Amniotic stem cell (primary cell): ENCODE measurements at regions not wholly inside any gene's neighbourhood (a gene's known extent, or its start where the extent isn't known, plus 50 kb on each side); places are given as distances from the start of the nearest gene placed in this dataset.
A peak's percentile ranks its signal among the peaks of the same experiment; 100 is the strongest.
"Not testable (repeated sequence)": the region's sequence is repeated elsewhere in the genome, so short reads cannot be mapped to it uniquely, and the experiment has no call there.

Experiments used
- DNase-seq: peaks from one replicate; lab custom pipeline; 2025; lab: John Stamatoyannopoulos, UW

DNA sequence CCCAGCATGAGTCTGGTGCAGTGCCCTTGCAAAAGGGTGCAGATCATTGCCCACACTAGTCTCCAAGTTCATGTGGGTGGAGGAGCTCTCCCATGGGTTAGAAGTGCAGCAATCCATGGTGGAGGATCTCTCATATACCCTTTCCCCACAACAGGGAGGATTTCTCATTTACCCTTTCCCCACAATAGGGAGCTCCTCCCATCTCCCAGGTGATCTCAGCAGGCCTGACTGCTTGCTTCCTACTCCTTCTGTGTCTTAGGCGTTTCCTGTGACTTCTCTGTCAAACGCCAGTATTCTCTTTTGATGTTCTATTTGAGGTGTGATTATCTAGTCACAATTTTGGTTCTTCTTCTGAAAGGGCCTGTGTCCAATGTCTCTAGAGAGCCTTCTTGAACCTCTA lies 133.8 kb upstream of the RFX3 start:
- no peak for DNase-seq

DNA sequence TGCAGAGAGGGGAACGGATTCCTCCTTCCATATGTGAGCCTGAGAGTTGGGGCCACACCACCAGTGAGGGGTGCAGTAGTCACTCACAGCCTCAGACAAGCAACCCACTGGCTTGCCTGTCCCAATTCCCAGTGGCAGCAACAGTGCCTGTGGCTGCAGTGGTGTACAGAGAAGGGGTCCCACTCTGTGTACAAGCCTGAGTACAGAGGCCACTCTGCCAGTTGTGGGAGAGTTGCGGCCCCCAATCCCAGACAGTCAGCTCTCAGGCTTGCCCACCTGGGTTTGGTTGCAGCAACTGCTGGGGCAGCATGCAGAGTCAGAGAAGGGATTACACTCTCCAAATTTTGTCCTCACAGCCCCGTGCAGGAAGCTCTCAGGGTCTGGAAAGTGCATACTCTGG lies 133.2 kb upstream of the RFX3 start:
- DNase-seq: no peak

DNA sequence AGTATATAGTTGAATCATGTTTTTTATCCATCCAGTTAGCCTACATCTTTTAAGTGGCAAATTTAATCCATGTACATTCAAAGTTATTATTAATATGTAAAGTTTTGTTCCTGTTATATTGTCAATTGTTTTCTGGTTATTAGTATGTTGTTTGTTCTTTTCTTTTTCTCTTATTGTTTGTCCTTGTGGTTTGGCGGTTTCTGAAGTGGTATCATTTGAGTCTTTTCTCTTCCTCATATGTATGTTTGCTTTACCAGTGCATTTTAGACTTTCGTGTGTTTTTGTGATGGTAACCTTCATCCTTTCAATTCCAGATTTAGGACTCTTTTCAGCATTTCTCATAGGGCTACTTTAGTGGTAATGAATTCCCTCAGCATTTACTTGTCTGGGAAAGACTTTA lies 130.4 kb upstream of the RFX3 start:
- no peak for DNase-seq

DNA sequence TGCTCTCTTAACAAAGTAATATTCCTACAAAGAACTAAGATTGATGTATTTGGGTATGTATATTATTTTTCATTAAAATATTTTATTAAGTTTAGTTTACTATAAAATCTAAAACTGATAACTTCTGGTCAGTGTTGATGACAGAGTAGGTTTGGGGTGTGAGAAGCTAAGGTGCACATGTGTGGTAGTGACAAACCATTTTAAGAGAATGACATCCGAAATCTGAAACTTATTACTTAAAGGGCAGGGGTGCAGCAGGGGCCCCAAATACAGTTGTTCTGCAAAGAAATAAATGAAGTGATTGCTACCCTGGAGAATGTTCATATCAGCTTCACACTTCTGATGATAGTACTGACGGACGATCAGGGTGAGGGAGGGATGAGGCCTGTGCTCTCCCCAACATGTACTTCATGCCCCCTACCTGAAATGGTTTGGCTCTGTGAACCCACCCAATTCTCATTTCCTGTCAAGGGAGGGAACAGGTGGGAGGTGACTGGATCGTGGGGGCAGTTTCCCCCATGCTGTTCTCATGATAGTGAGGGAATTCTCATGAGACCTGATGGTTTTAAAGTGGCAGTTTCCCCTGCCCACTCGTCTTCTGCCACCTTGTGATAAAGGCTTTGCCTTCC lies 125.3 kb upstream of the RFX3 start:
- DNase-seq: no peak

DNA sequence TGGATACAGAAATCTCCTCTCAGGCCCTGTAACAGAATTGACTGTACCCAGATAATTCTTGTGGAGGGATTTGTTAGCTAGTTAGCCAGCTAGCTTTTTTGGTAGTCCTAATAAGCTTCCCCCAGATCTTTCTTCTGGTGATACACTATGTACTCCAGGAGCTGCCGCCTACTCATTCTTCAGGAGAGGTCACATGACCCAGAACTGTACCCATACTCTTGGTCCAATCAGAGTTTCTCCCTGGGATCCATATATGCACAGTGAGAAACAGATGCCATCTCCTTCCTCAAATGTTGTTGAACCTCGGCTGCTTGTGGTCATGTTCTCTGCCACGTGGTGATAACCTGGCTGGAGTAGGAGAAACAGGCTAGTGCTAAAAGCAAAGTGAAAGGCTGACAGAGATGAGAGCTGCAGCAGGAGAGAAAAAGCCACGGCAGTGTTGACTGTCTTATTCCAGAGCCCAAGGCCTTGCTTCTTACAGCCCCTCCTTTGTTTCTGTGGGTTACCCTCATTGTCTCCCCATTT lies 123.0 kb upstream of the RFX3 start:
- DNase-seq: no peak

DNA sequence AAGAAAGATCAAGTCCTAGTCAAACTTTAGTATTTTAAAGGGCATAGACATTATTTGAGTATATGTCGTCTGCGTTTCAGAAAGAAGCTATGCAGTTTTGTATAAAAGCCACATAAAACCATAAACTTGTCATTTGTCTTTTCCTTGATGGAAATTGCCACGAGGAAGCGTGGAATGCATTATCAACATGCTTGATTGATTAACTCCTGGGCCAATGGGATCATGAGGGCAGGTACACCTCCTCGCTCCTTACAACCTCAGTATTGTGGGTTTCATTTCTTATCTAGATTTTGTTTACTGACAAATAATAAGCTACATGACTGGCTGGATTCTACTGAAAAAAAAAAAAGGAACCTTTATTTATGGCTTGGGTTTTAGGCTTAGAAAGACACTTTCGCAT lies 122.5 kb upstream of the RFX3 start:
- no peak for DNase-seq

DNA sequence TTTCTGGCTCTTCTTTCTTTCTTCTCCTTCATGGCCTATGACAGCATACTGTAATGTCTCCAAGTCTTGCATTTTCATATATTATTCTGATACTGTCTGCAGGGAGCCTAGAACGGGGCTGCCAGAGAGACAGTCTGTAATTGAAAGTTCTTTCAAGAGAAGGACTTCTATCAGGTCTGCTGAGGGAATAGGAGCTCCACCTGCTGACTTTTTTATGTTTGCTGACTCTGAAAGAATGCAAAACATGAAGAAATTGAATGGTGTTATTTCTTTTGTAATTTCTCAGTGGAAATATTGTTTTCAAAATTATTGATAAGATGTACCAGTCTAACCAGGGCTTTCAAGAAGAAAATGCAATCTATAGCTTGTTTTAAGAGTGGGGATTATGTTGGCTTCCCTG lies 121.9 kb upstream of the RFX3 start:
- DNase-seq: no peak

DNA sequence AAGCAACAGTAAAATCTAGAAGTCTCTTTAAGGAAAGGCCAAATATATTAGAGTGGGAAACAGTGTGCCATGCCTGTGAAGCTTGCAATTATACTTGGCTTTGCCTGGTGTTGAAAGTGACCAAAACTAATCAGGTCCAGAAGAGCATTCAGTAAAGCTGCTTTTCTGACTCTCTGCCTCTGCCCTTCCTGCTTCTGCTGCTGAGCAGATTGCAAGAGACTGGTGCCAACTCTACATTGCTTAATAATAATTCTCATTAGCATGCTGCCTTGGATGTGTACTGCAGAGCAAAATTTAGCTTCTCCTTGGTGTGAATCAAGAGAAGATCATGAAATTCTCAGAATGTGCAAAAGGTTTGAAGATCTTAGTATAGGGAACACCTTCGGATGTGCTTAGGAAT lies 120.4 kb upstream of the RFX3 start:
- DNase-seq: no peak

DNA sequence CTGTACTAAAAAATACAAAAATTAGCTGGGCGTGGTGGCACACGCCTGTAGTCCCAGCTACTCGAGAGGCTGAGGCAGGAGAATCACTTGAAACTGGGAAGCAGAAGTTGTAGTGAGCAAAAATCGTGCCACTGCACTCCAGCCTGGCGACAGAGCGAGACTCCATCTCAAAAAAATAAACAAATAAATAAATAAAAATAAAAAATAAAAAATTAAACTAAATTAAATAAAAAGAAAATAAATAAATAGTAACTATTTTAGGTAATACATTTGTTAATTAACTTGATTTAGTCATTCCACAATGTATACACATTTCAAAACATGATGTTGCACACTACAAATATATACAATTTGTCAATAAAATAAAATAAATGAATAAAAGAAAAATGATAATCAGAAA lies 116.3 kb upstream of the RFX3 start:
- DNase-seq: not testable (repeated sequence)

DNA sequence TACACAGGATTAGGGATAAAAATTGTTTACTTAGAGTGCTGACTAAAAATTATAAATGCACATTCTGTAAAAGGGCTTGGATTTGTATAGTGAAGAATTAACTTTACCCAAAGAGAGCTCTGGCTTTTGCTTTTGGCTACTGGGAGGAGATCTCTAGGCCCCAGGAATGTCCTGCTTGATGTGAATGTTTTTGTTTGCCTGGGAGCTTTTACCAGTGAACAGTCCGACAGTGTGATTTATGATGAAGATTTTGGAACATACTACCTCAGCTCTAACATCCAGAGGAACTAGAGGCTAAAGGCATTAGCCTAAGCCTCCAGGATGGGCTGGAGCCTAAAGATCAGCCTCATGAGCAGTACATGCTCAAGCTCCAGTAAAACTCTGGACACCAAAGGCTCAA lies 103.7 kb upstream of the RFX3 start:
- no peak for DNase-seq

DNA sequence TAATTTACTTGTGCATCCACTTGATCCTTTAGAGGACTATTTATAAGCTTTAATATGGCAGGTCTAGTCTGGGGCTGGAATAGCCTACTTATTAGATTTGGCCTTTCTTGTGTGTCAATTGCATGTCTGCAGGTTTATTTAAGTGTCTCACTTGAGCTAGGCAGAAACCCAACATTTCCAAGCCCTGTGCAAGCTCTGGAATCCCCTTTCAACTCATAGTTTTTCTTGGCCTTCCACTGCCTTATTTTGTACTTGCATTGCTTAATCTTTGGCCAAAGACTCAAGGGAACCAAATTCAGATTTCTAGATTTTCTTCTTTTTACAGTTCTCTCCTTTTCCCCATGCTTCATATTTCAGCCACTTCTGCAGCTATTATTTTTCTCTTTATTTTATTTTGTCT lies 102.4 kb upstream of the RFX3 start:
- no peak for DNase-seq

DNA sequence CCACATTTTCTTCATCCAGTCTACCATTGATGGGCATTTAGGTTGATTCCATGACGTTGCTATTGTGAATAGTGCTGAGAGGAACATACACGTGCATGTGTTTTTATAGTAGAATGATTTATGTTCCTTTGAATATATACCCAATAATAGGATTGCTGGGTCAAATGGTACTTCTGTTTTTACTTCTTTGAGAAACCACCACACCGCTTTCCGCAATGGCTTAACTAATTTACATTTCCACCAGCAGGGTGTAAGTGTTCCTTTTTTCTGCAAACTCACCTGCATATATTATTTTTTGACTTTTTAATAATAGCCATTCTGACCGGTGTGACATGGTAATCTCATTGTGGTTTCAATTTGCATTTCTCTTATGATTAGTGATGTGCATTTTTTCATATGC lies 82.2 kb upstream of the RFX3 start:
- no peak for DNase-seq

DNA sequence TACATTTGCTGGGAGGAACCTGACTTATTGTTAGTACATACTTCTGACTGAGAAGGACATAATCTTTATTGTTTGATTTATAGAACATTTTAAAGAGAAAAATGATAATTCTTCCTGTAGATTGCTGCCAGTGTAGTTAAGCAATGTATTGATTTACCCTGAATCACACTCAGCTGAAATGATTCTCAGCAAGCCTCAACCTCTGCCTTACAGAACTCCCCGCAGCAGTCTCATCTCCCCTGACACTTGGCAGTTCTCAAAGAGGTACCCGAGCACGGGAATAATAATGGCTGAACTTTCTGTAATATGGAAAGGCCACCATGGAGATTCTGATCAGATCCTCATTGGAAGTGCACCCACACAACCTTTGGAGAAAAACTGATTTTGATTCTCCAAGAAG lies 74.9 kb upstream of the RFX3 start:
- DNase-seq: no peak

DNA sequence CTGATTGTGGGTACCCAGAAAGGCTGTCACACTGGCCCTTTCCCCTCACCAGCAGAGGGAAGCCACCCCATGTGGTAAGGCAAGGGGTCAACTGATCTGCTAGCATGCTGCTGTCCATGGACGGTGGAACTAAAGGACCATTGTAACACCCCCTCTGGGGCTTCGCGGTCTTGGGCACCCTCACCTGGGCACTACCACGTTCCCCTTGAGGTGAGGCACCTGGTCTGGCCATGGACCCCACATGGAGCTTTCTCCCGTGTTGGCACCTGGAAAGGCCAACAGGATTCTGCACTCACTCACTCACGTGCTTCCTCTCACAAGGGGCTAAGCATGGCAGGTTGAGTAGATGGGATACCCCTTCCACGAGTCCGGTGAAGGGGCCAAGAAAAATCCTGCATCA lies 72.0 kb upstream of the RFX3 start:
- DNase-seq: no peak

DNA sequence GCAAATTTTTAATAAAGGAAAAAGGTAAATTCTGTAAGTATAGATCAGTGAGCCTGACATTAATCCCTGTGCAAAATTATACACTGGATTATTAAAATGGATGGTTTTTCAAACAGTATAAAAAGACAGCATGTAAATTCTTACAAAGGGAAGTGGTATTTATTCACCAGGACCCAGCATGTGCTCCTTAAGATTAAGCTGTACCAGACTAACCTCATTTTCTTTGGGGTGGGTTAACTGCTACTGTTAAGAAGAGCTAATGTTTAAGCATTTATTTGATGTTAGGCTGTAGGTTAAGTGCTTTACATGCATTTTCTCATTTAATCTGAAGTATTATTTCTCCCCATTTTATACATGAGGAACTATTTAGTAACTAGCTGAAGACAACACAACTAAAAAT lies 60.3 kb upstream of the RFX3 start:
- no peak for DNase-seq

DNA sequence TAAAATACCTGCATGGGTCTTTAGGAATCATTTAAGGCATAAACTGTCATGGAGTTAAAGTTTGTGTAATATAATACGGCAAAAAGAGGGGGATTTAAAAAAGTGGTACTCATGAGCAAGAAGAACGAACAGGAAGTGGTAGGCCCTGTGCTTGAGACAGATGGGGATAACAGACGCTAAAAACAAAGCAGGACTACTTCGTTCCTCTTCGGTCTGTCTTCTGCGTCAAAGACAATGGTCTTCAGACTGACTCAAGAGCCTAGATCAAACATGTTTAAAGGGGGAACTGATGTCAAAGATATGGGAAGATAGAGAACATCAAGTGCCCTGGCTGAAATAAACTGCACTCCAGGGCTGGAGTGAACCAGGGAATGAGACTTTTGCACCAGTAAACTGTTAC lies 59.8 kb upstream of the RFX3 start:
- no peak for DNase-seq

DNA sequence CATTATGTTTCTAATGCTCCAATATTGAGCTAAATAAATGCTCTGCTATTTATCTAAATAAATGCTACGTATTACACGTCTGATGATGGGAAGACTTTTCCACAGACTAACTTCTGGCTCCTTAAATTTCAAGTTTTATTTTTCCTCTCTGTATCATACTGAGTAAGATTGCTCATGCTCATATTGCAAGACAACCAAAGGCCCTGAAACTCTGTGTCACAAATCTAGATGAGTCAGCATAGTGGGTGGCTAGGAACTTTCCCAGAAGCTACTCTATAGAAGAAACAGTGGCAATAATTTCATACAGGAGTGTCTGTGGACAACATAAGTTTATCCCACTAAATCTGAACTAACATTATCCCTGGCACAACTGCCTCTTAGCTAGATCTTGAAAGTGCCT lies 53.0 kb upstream of the RFX3 start:
- peak; percentile 24 for DNase-seq

DNA sequence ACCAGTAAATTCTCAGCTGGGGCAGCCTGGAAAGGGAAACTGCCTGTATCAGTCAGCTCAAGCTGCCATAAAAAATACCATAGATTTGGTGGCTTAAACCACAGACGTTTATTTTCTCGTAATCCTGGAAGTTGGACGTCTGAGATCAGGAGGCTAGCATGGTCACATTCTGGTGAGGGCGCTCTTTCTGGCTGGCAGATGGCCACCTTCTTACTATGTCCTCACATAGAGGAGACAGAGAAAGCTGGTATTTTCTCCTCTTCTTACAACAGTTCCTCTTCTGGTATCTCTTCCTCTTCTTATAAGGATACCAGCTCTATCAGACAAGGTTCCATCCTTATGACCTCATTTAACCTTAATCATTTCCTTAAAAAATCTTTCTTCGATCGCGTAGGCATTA lies 50.5 kb upstream of the RFX3 start:
- DNase-seq: no peak

DNA sequence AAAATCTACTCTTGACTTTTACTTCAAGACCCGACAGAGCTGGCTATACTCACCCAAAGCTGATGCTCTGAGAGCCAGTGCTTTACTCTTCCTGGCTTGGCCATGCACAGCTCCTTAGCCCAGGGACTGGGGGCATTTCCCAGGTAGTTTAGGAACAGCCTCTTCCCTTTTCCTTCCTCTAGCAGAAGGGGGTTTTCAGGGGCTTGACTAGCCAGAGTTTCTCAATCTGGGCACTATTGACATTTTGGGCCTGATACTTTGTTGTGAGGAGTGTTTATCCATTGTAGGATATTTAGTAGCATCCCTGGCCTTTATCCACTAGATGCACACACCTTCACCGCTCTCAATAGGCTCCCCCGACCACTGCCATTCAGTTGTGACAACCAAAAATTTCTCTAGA lies 50.0 kb upstream of the RFX3 start:
- DNase-seq: no peak
